ENCODE measurements at regions not wholly inside any gene's neighbourhood (a gene's known extent, or its start where the extent isn't known, plus 50 kb on each side); places are given as distances from the start of the nearest gene placed in this dataset.
A peak's percentile ranks its signal among the peaks of the same experiment; 100 is the strongest.

GRCh38 chr20:1832634-1833033, 62.6 kb upstream of the SIRPA start:
- Histone ChIP-seq H3K36me3 (no peaks in the 10 kb centered on the region), H3K9me3 (no peaks in the 10 kb centered on the region), H3K4me3 (no peak overlapping the region), H3K4me1 (peaks cover 52% of the 10 kb centered on the region), H3K27ac (no peak overlapping the region), H3K27me3 (no peaks in the 10 kb centered on the region)
- TF ChIP-seq CTCF (IDR thresholded peaks at IDR 0.05): no peak
- TF ChIP-seq EP300 (IDR thresholded peaks at IDR 0.05): no peak
- TF ChIP-seq POLR2A (IDR thresholded peaks at IDR 0.05): no peak
- TF ChIP-seq POLR2AphosphoS5 (IDR thresholded peaks at IDR 0.05): no peak
- DNase-seq (ENCODE audit: low spot score in 2 of 2): no peak
- WGBS: 86% methylated on average over 13 of the region's 13 CpGs

DNA sequence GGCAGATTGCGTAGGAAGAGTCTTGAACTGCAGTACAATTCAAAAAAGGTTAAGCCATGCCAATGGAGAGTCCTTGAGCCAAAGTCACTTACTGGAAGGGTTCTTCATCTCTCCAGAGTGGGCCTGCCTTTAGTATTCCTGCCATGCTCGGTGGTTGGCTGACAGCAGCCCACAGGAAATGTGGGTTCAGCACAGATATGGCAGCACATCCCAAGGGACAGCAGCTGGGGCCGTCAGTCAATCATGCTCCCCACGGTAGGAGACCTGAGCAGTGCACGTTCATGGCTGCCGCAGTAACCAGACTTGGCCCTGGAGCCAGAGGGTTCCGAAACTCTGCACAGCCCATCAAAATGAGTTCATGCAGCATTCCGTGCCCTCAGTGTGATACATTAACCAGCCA, 63.6 kb upstream of the SIRPA start:
- TF ChIP-seq POLR2A (IDR thresholded peaks at IDR 0.05) (no peak), EP300 (IDR thresholded peaks at IDR 0.05) (no peak), POLR2AphosphoS5 (IDR thresholded peaks at IDR 0.05) (no peak), CTCF (IDR thresholded peaks at IDR 0.05) (no peak)
- Histone ChIP-seq H3K9me3 (no peaks in the 10 kb centered on the region), H3K36me3 (no peaks in the 10 kb centered on the region), H3K27ac (no peak overlapping the region), H3K4me3 (no peak overlapping the region), H3K27me3 (no peaks in the 10 kb centered on the region), H3K4me1 (peaks cover 54% of the 10 kb centered on the region)
- 92% methylated on average over 6 of the region's 8 CpGs for WGBS
- DNase-seq (ENCODE audit: low spot score in 2 of 2): no peak

DNA sequence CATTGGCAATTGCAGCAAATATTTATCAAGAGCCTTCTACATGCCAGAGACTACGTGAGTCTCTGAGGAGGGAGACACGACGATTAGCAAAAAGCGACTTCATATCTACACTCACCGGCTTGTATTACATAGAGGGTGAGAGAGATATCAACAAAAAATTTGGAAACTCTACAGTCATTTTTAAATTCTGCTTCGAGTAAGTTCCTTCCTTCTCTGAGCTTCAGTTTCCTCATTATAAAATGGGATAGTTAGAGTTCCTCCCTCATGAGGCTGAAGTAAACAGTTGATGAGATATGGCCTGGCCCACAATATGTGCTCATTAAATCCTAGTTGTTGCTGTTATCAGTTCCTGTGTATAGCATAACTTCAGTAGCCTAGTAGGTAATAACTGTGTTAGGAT, 64.1 kb upstream of the SIRPA start:
- H3K4me1 ChIP-seq: peaks cover 54% of the 10 kb centered on the region
- peak overlapping the region; percentile 56 for H3K27ac ChIP-seq
- H3K36me3 ChIP-seq: no peaks in the 10 kb centered on the region
- DNase-seq (ENCODE audit: low spot score in 2 of 2): no peak
- TF ChIP-seq POLR2AphosphoS5 (IDR thresholded peaks at IDR 0.05): no peak
- TF ChIP-seq CTCF (IDR thresholded peaks at IDR 0.05): no peak
- no peak for TF ChIP-seq EP300 (IDR thresholded peaks at IDR 0.05)
- no peak for TF ChIP-seq POLR2A (IDR thresholded peaks at IDR 0.05)
- no peaks in the 10 kb centered on the region for H3K9me3 ChIP-seq
- no peaks in the 10 kb centered on the region for H3K27me3 ChIP-seq
- no peak overlapping the region for H3K4me3 ChIP-seq
- WGBS: 68% methylated on average over 6 of the region's 6 CpGs

DNA sequence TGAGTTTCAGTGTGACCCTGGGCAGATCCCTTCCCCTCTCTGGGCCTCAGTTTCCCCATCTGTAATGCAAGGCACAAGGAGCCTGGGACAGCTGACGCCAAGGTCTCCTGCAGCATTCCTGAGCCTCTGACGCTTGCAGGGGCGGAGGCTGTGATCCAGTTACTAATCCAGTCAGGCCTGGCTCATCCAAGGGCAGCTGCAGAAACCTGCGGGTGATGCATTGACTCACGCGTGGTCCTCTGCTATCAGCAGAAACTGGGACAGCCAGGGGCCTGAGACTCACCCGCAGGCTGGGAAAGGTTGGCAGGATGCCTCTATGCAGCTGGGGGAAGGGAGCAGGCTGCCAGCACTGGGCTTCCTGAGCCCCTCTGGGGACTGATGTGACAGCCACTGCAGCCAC, 65.0 kb upstream of the SIRPA start:
- Histone ChIP-seq H3K36me3 (no peaks in the 10 kb centered on the region), H3K4me1 (peaks cover 50% of the 10 kb centered on the region), H3K27me3 (no peaks in the 10 kb centered on the region), H3K27ac (peak overlapping the region; percentile 56), H3K4me3 (no peak overlapping the region), H3K9me3 (no peaks in the 10 kb centered on the region)
- WGBS: 17% methylated on average over 7 of the region's 7 CpGs
- TF ChIP-seq POLR2A (IDR thresholded peaks at IDR 0.05): no peak
- no peak for TF ChIP-seq CTCF (IDR thresholded peaks at IDR 0.05)
- TF ChIP-seq EP300 (IDR thresholded peaks at IDR 0.05): no peak
- no peak for DNase-seq (ENCODE audit: low spot score in 2 of 2)

GRCh38 chr20:1829531-1829930, 65.7 kb upstream of the SIRPA start:
- peaks cover 43% of the 10 kb centered on the region for H3K4me1 ChIP-seq
- no peak overlapping the region for H3K4me3 ChIP-seq
- no peaks in the 10 kb centered on the region for H3K36me3 ChIP-seq
- H3K27ac ChIP-seq: no peak overlapping the region
- TF ChIP-seq EP300 (IDR thresholded peaks at IDR 0.05) (no peak), CTCF (IDR thresholded peaks at IDR 0.05) (no peak), POLR2AphosphoS5 (IDR thresholded peaks at IDR 0.05) (no peak), POLR2A (IDR thresholded peaks at IDR 0.05) (no peak)
- WGBS: 49% methylated on average over 9 of the region's 9 CpGs
- H3K9me3 ChIP-seq: no peaks in the 10 kb centered on the region
- no peaks in the 10 kb centered on the region for H3K27me3 ChIP-seq
- no peak for DNase-seq (ENCODE audit: low spot score in 2 of 2)
